T-cell (primary cell): ENCODE measurements at regions not wholly inside any gene's neighbourhood (a gene's known extent, or its start where the extent isn't known, plus 50 kb on each side); places are given as distances from the start of the nearest gene placed in this dataset.

ENCODE experiments used
- ATAC-seq, 4 experiments: fragments of 200-7000 bp in 3 of 4; fragments of 150-1000 bp in 1 of 4; cut with Tn5 transposase; replicated peaks in 1 of 4; 1 replicate in 3 of 4; 2 replicates in 1 of 4; pipeline ENCODE4 v1.10.0; 2021; ENCODE audit warnings: moderate library complexity in 3 of 4, mild to moderate bottlenecking in 2 of 4, moderate number of reproducible peaks in 1 of 4
- CTCF ChIA-PET, 2 donors: fragments of 300-600 bp; sonication (Branson Sonifier 250); formaldehyde crosslinking; loops; one replicate each; lab custom pipeline; 2022; ENCODE audit warnings: antibody characterized with exemption in 2 of 2; lab: Charles Lee
- POLR2A ChIA-PET, 2 donors: fragments of 300-600 bp; sonication (Branson Sonifier 250); formaldehyde crosslinking; loops; one replicate each; lab custom pipeline; 2022; ENCODE audit warnings: antibody characterized with exemption in 2 of 2; lab: Charles Lee
- DNase-seq, 35 experiments: peaks; one replicate each; pipeline versions ENCODE4 v3.0.0 to v3.0.0-alpha.2; 2013 to 2023
- H3K27ac ChIP-seq: one replicate; pipeline ENCODE4 v1.5.1; 2013; ENCODE audit warnings: low read length
- H3K27me3 ChIP-seq, 2 experiments: replicated peaks in 1 of 2; 1 replicate in 1 of 2; 2 replicates in 1 of 2; pipeline versions ENCODE4 v1.6.1 to v1.7.0; 2013; ENCODE audit warnings: low read length in 1 of 2, mixed read lengths in 1 of 2; ENCODE audit not compliant: control insufficient read depth in 2 of 2, insufficient read depth in 2 of 2; ENCODE audit errors: extremely low read depth in 1 of 2
- H3K36me3 ChIP-seq, 2 donors: 1 replicate in 1 of 2; 2 replicates in 1 of 2; pipeline versions ENCODE4 v1.6.1 to v1.7.0; 2013; ENCODE audit warnings: low read length in 1 of 2; ENCODE audit not compliant: control insufficient read depth in 2 of 2, insufficient read depth in 1 of 2; ENCODE audit errors: extremely low read depth in 1 of 2
- H3K4me1 ChIP-seq, 2 experiments: 1 replicate in 1 of 2; 2 replicates in 1 of 2; pipeline versions ENCODE4 v1.6.1 to v1.7.0; 2013; ENCODE audit warnings: low read length in 2 of 2, mixed read lengths in 1 of 2; ENCODE audit not compliant: insufficient read depth in 2 of 2, control insufficient read depth in 1 of 2; ENCODE audit errors: extremely low read depth in 1 of 2
- H3K4me3 ChIP-seq, 2 donors: 1 replicate in 1 of 2; 2 replicates in 1 of 2; pipeline versions ENCODE4 v1.5.1 to v1.7.0; 2013; ENCODE audit warnings: mild to moderate bottlenecking in 2 of 2, low read length in 1 of 2, moderate library complexity in 1 of 2; ENCODE audit not compliant: control insufficient read depth in 1 of 2; ENCODE audit errors: extremely low read depth in 1 of 2
- H3K9me3 ChIP-seq: 2 replicates; pipeline ENCODE4 v1.7.0; 2013
- H3K27ac Mint-ChIP-seq, 2 donors: one replicate each; pipeline ENCODE4 v1.8.0; 2020 to 2021; ENCODE audit warnings: mild to moderate bottlenecking in 2 of 2, mixed read lengths in 2 of 2
- H3K27me3 Mint-ChIP-seq, 2 donors: one replicate each; pipeline ENCODE4 v1.8.0; 2021 to 2022; ENCODE audit warnings: mixed read lengths in 2 of 2
- H3K36me3 Mint-ChIP-seq: one replicate; pipeline ENCODE4 v1.8.0; 2021; ENCODE audit warnings: mixed read lengths
- H3K4me1 Mint-ChIP-seq, 3 donors: one replicate each; pipeline ENCODE4 v1.8.0; 2020 to 2022; ENCODE audit warnings: mixed read lengths in 3 of 3, mild to moderate bottlenecking in 1 of 3
- H3K4me3 Mint-ChIP-seq, 3 donors: one replicate each; pipeline ENCODE4 v1.8.0; 2020 to 2022; ENCODE audit warnings: mild to moderate bottlenecking in 3 of 3, mixed read lengths in 3 of 3, moderate library complexity in 3 of 3
- H3K9me3 Mint-ChIP-seq, 3 donors: one replicate each; pipeline ENCODE4 v1.8.0; 2020 to 2022; ENCODE audit warnings: mixed read lengths in 3 of 3
- WGBS: methylation state at CpG from one replicate; pipeline ENCODE4 v1.1.5; 2013; ENCODE audit warnings: missing lambda C conversion rate; ENCODE audit not compliant: insufficient coverage; 5-methylcytosine and 5-hydroxymethylcytosine counted together

DNA sequence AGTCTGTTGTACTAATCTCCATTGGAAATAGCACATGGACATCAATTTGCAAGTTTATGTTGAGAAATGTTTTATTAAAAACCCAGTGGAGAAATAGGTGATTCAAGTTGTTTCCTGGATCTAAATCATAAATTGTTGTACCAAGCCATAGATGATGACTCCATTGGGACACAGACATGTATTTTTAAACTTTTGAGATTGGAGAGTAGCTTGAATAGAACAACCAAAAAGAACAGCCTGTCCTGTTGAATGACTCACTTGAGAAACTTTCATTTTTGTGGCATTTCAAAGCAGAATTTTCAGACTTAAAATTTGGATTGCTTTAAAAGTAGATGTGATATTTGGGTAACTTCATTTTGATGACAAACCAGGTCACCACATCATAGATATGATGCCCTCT lies 197.5 kb downstream of the GPAM start:
- ChIA-PET CTCF (no interaction called here), POLR2A (interaction anchor here in 1 of 2 donors (0.6 kb wide), 1 partner anchor 60 kb away, joined by 5 read pairs; no protein-coding TSS in a partner anchor)
- H3K27me3 Mint-ChIP-seq = peaks cover 0 to 16% of the 10 kb centered on the region in 2 donors
- no peak overlapping the region for H3K27ac ChIP-seq
- no peak for ATAC-seq
- no peaks in the 10 kb centered on the region for H3K9me3 Mint-ChIP-seq
- H3K36me3 ChIP-seq = no peaks in the 10 kb centered on the region
- H3K36me3 Mint-ChIP-seq = no peaks in the 10 kb centered on the region
- DNase-seq = no peak
- no peaks in the 10 kb centered on the region for H3K4me1 Mint-ChIP-seq
- H3K9me3 ChIP-seq = no peaks in the 10 kb centered on the region
- no peak overlapping the region for H3K4me3 ChIP-seq
- peaks cover 0 to 2% of the 10 kb centered on the region in 2 experiments for H3K27me3 ChIP-seq
- H3K4me3 Mint-ChIP-seq = no peak overlapping the region
- H3K27ac Mint-ChIP-seq = no peak overlapping the region
- H3K4me1 ChIP-seq = no peaks in the 10 kb centered on the region

DNA sequence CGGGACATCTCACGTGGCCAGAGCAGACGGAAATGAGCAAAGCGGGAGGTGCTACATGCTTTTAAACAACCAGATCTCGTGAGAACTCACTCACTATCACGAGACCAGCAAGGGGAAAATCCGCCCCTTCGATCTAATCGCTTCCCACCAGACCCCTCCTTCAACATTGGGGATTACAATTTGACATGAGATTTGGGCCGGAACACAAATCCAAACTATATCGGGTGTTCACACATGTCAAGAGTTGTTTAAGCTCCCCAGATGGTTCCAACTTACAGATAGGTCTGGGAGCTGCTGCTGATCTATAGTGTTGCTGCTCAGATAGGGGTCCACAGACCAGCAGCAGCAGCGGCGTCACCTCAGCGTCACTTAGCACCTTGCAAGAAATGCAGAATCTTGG lies 194.9 kb downstream of the GPAM start:
- peaks cover 0 to 2% of the 10 kb centered on the region in 2 experiments for H3K27me3 ChIP-seq
- H3K4me1 ChIP-seq = no peaks in the 10 kb centered on the region
- CTCF ChIA-PET = no interaction called here
- no peak for ATAC-seq
- Mint-ChIP-seq H3K36me3 (no peaks in the 10 kb centered on the region), H3K9me3 (peaks cover 0 to 5% (median 0%) of the 10 kb centered on the region in 3 donors), H3K4me3 (no peak overlapping the region), H3K4me1 (no peaks in the 10 kb centered on the region), H3K27me3 (peaks cover 0 to 6% of the 10 kb centered on the region in 2 donors), H3K27ac (no peak overlapping the region)
- POLR2A ChIA-PET = no interaction called here
- H3K4me3 ChIP-seq = no peak overlapping the region
- H3K36me3 ChIP-seq = no peaks in the 10 kb centered on the region
- 63% methylated on average over 6 of the region's 14 CpGs for WGBS
- no peaks in the 10 kb centered on the region for H3K9me3 ChIP-seq
- no peak for DNase-seq
- no peak overlapping the region for H3K27ac ChIP-seq

DNA sequence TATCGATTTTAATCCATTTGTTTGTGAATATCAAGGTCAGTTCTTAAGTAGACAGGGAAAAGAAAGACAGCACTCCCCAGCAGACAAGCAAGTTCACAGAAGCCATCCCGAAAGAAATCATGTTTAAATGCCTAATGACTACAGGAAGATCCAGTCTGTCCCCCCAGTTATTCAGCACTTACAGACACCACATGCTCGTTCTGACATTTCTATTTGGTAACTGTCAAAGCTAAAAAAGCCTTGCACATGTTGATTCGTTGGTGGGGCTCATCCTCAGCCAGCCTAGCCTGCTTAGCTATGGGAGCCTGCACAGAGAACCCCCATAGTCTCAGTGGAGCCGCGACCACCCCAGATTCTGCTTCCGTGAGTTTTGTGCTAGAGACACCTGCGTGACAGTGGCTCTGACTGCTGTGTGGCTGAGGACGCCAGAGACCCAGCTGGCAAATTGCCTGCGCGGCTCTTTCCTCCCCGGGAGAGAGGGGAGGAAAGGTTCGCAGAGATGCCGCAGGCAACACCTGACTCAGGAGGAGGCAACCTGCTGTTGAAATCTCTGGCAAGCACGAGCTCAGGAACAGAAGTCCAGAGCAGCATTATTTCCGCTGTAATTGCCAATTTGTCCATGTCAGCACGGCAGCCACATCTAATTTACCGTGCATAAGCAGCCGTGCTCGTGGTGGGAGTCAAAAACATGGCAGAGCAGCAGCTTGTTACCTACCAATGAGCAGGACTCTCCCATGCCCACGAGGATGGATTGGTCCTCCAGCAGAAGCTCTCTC lies 194.2 kb downstream of the GPAM start:
- ChIA-PET CTCF (no interaction called here), POLR2A (no interaction called here)

DNA sequence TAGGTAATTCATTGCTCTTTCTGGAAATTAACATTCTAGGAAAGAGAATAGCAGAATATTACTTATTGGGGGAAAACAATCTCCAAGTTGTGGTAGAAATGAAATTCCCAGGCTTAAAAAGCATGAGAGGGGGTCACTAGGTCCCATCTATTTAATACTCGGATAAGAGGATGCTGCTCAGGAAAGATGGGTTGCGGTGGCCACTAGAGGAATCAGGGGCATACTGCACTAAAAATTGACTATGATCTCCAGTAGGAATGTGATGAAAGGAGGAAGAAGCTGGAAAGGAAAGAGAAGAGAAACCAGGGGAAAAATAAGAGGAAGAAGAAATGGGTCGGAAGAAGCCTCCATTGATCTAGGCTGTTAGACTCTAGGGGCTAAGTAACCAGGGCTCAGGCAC lies 192.8 kb downstream of the GPAM start:
- Mint-ChIP-seq H3K4me3 (no peak overlapping the region), H3K4me1 (no peaks in the 10 kb centered on the region)
- 100% methylated on average over 1 of the region's 3 CpGs for WGBS

More for the DNA sequence above, 194.2 kb downstream of the GPAM start:
- Histone ChIP-seq H3K9me3 (no peaks in the 10 kb centered on the region), H3K4me3 (no peak overlapping the region), H3K36me3 (no peaks in the 10 kb centered on the region), H3K27me3 (peaks cover 0 to 2% of the 10 kb centered on the region in 2 experiments), H3K4me1 (no peaks in the 10 kb centered on the region), H3K27ac (no peak overlapping the region)
- Mint-ChIP-seq H3K36me3 (no peaks in the 10 kb centered on the region), H3K9me3 (peaks cover 0 to 5% (median 0%) of the 10 kb centered on the region in 3 donors), H3K27me3 (peaks cover 0 to 6% of the 10 kb centered on the region in 2 donors), H3K27ac (no peak overlapping the region), H3K4me3 (no peak overlapping the region), H3K4me1 (no peaks in the 10 kb centered on the region)
- WGBS = 64% methylated on average over 12 of the region's 21 CpGs
- ATAC-seq (no peak), DNase-seq (no peak)

GRCh38 chr10:111993321-111993720 lies 190.2 kb downstream of the GPAM start:
- Mint-ChIP-seq H3K27ac (no peak overlapping the region), H3K36me3 (no peaks in the 10 kb centered on the region), H3K9me3 (peaks cover 0 to 9% (median 0%) of the 10 kb centered on the region in 3 donors), H3K4me1 (no peaks in the 10 kb centered on the region), H3K4me3 (no peak overlapping the region), H3K27me3 (peaks cover 11 to 12% of the 10 kb centered on the region in 2 donors)
- no peaks in the 10 kb centered on the region for H3K4me1 ChIP-seq
- no peak overlapping the region for H3K4me3 ChIP-seq
- ATAC-seq = no peak
- no peaks in the 10 kb centered on the region for H3K36me3 ChIP-seq
- no peaks in the 10 kb centered on the region for H3K9me3 ChIP-seq
- peaks cover 0 to 2% of the 10 kb centered on the region in 2 experiments for H3K27me3 ChIP-seq
- CTCF ChIA-PET = no interaction called here
- no peak for DNase-seq
- no peak overlapping the region for H3K27ac ChIP-seq
- 67% methylated on average over 1 of the region's 1 CpG for WGBS
- POLR2A ChIA-PET = no interaction called here

More for the DNA sequence above, 192.8 kb downstream of the GPAM start:
- Histone ChIP-seq H3K36me3 (no peaks in the 10 kb centered on the region), H3K27me3 (peaks cover 0 to 2% of the 10 kb centered on the region in 2 experiments), H3K27ac (no peak overlapping the region), H3K9me3 (no peaks in the 10 kb centered on the region), H3K4me3 (no peak overlapping the region), H3K4me1 (no peaks in the 10 kb centered on the region)
- ChIA-PET CTCF (no interaction called here), POLR2A (no interaction called here)
- H3K27ac Mint-ChIP-seq = no peak overlapping the region
- DNase-seq (no peak), ATAC-seq (no peak)
- peaks cover 4 to 12% of the 10 kb centered on the region in 2 donors for H3K27me3 Mint-ChIP-seq
- H3K36me3 Mint-ChIP-seq = no peaks in the 10 kb centered on the region
- H3K9me3 Mint-ChIP-seq = peaks cover 0 to 9% (median 0%) of the 10 kb centered on the region in 3 donors

- H3K9me3 ChIP-seq = no peaks in the 10 kb centered on the region
- no peak overlapping the region for H3K27ac Mint-ChIP-seq
- ATAC-seq = no peak
- no peak for DNase-seq
- ChIA-PET CTCF (no interaction called here), POLR2A (no interaction called here)
- WGBS = no CpG with 5 or more reads among the region's 4 CpGs
- H3K4me3 ChIP-seq = no peak overlapping the region
- no peaks in the 10 kb centered on the region for H3K4me1 Mint-ChIP-seq
- peaks cover 0 to 3% of the 10 kb centered on the region in 2 experiments for H3K27me3 ChIP-seq
- H3K36me3 Mint-ChIP-seq = no peaks in the 10 kb centered on the region
- H3K9me3 Mint-ChIP-seq = peaks cover 0 to 9% (median 0%) of the 10 kb centered on the region in 3 donors
- no peak overlapping the region for H3K4me3 Mint-ChIP-seq
- peaks cover 11 to 17% of the 10 kb centered on the region in 2 donors for H3K27me3 Mint-ChIP-seq
- no peak overlapping the region for H3K27ac ChIP-seq
- no peaks in the 10 kb centered on the region for H3K4me1 ChIP-seq
- H3K36me3 ChIP-seq = no peaks in the 10 kb centered on the region
Observed at GRCh38 chr10:111993872-111994426, 189.6 kb downstream of the GPAM start.
